ENCODE measurements at regions not wholly inside any gene's neighbourhood (a gene's known extent, or its start where the extent isn't known, plus 50 kb on each side); places are given as distances from the start of the nearest gene placed in this dataset.

GRCh38 chr14:40909906-40910305 lies 696.8 kb upstream of the LRFN5 start:
- no peak for DNase-seq (ENCODE audit: low read depth, low spot score)
- H3K27ac ChIP-seq (ENCODE audit: low read length) = no peak overlapping the region
- POLR2A ChIA-PET = no interaction called here
- TF ChIP-seq CTCF (IDR thresholded peaks at IDR 0.05) = no peak
- TF ChIP-seq TCF7L2 (IDR thresholded peaks at IDR 0.05; ENCODE audit: low read depth, low read length) = no peak
- no peak for TF ChIP-seq REST (IDR thresholded peaks at IDR 0.05; ENCODE audit: insufficient read depth in 1 of 2, low read depth in 2 of 2, low read length in 1 of 2)
- TF ChIP-seq SIN3A (IDR thresholded peaks at IDR 0.05; ENCODE audit: borderline replicate concordance, insufficient read depth, low read depth, low read length) = no peak
- TF ChIP-seq POLR2AphosphoS5 (IDR thresholded peaks at IDR 0.05; ENCODE audit: low read depth, low read length) = no peak
- H3K36me3 ChIP-seq (ENCODE audit: control insufficient read depth, insufficient read depth, low read length) = no peaks in the 10 kb centered on the region
- H3K4me1 ChIP-seq (ENCODE audit: control insufficient read depth, insufficient read depth, low read length) = no peaks in the 10 kb centered on the region
- in situ Hi-C loops (cut with HindIII; ENCODE audit: low pct_unique_long_range_greater_than_20kb, low sequenced_read_pairs) = no loop called here
- no peak overlapping the region for H3K4me3 ChIP-seq (ENCODE audit: low read depth in 2 of 2, low read length in 2 of 2)
- ATAC-seq = no peak
- no peaks in the 10 kb centered on the region for H3K27me3 ChIP-seq (ENCODE audit: control insufficient read depth, insufficient read depth, low read length)
- intact Hi-C loops (cut with micrococcal nuclease; ENCODE audit: unreplicated experiment) = no loop called here
- CTCF ChIA-PET = no interaction called here
- no TSS peak for BruUV-seq (replicated peaks)
- H3K9me3 ChIP-seq (ENCODE audit: control insufficient read depth, insufficient read depth, low read depth, low read length) = no peaks in the 10 kb centered on the region

- TF ChIP-seq TCF7L2 (IDR thresholded peaks at IDR 0.05; ENCODE audit: low read depth, low read length) = no peak
- TF ChIP-seq CTCF (IDR thresholded peaks at IDR 0.05) = no peak
- TF ChIP-seq REST (IDR thresholded peaks at IDR 0.05; ENCODE audit: insufficient read depth in 1 of 2, low read depth in 2 of 2, low read length in 1 of 2) = no peak
- DNase-seq (ENCODE audit: low read depth, low spot score) = no peak
- POLR2A ChIA-PET = no interaction called here
- CTCF ChIA-PET = no interaction called here
- Histone ChIP-seq H3K36me3 (ENCODE audit: control insufficient read depth, insufficient read depth, low read length) (no peaks in the 10 kb centered on the region), H3K4me1 (ENCODE audit: control insufficient read depth, insufficient read depth, low read length) (no peaks in the 10 kb centered on the region), H3K27ac (ENCODE audit: low read length) (no peak overlapping the region), H3K27me3 (ENCODE audit: control insufficient read depth, insufficient read depth, low read length) (no peaks in the 10 kb centered on the region), H3K9me3 (ENCODE audit: control insufficient read depth, insufficient read depth, low read depth, low read length) (no peaks in the 10 kb centered on the region), H3K4me3 (ENCODE audit: low read depth in 2 of 2, low read length in 2 of 2) (no peak overlapping the region)
- ATAC-seq = no peak
- BruUV-seq (replicated peaks) = no TSS peak
- intact Hi-C loops (cut with micrococcal nuclease; ENCODE audit: unreplicated experiment) (no loop called here), in situ Hi-C loops (cut with HindIII; ENCODE audit: low pct_unique_long_range_greater_than_20kb, low sequenced_read_pairs) (no loop called here)
Observed at GRCh38 chr14:40903709-40904108, 703.0 kb upstream of the LRFN5 start.

All from Panc1 (cell line).